ENCODE measurements at regions not wholly inside any gene's neighbourhood (a gene's known extent, or its start where the extent isn't known, plus 50 kb on each side); places are given as distances from the start of the nearest gene placed in this dataset.
"Not testable (repeated sequence)": the region's sequence is repeated elsewhere in the genome, so short reads cannot be mapped to it uniquely, and the experiment has no call there.

GRCh38 chr5:118577621-118578020, 410.7 kb downstream of the DTWD2 start:
- Mint-ChIP-seq H3K36me3 (ENCODE audit: insufficient read depth) (peaks cover 2% of the 10 kb centered on the region), H3K4me1 (ENCODE audit: low read depth in 2 of 2) (no peaks in the 10 kb centered on the region), H3K9me3 (peaks cover 13 to 18% of the 10 kb centered on the region in 2 donors), H3K27ac (no peak overlapping the region), H3K4me3 (no peak overlapping the region), H3K27me3 (no peaks in the 10 kb centered on the region)
- DNase-seq (no peak), ATAC-seq (replicated peaks) (no peak)

- not testable (repeated sequence) for H3K27me3 Mint-ChIP-seq, H3K4me3 Mint-ChIP-seq
These were observed 418.1 kb downstream of the DTWD2 start for GRCh38 chr5:118570276-118570675.

DNA sequence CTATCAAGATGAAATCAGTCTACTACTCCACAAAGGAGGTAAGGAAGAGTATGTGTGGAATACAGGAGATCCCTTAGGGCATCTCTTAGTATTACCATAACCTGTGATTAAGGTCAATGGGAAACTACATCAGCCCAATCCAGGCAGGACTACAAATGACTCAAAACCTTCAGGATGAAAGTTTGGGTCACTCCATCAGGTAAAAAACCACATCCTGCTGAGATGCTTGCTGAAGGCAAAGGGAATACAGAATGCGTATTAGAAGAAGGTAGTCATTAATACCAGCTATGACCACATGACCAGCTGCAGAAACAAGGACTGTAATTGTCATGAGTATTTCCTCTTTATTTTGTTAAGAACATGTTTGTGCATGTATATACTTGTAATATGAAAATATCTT, 418.8 kb downstream of the DTWD2 start:
- H3K27ac Mint-ChIP-seq; H3K36me3 Mint-ChIP-seq (ENCODE audit: insufficient read depth); H3K4me3 Mint-ChIP-seq; H3K4me1 Mint-ChIP-seq (ENCODE audit: low read depth in 2 of 2); DNase-seq; ATAC-seq (replicated peaks); H3K27me3 Mint-ChIP-seq: not testable (repeated sequence)
- peaks cover 16 to 25% of the 10 kb centered on the region in 2 donors for H3K9me3 Mint-ChIP-seq

More at GRCh38 chr5:118570276-118570675, 418.1 kb downstream of the DTWD2 start:
- peaks cover 16 to 25% of the 10 kb centered on the region in 2 donors for H3K9me3 Mint-ChIP-seq
- not testable (repeated sequence) for H3K27ac Mint-ChIP-seq; DNase-seq; H3K4me1 Mint-ChIP-seq (ENCODE audit: low read depth in 2 of 2); H3K36me3 Mint-ChIP-seq (ENCODE audit: insufficient read depth); ATAC-seq (replicated peaks)

- Mint-ChIP-seq H3K27me3 (no peaks in the 10 kb centered on the region), H3K4me1 (ENCODE audit: low read depth in 2 of 2) (no peaks in the 10 kb centered on the region), H3K36me3 (ENCODE audit: insufficient read depth) (no peaks in the 10 kb centered on the region), H3K9me3 (peaks cover 5 to 10% of the 10 kb centered on the region in 2 donors), H3K4me3 (no peak overlapping the region), H3K27ac (no peak overlapping the region)
- ATAC-seq (replicated peaks) = no peak
- no peak for DNase-seq
These were observed 422.9 kb downstream of the DTWD2 start for GRCh38 chr5:118565335-118565971.

DNA sequence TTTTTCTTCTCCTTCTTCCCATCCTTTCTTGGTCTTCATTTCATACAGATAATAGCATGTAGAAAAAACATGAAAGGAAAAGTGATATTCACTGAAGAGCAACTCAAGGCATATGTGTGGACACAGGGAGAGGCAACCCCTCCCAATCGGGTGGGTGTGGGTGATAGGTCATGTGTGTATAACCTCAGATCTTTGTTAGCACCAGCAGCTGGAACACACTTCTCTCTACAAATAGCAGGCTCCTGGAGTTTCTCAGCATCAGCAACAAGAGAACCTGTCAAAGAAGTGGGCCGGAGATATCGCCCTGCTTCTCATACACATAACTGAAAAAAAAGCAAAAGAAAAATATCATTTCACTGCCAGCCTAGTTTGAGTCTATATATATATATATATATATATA, 426.4 kb downstream of the DTWD2 start:
- Mint-ChIP-seq H3K4me1 (ENCODE audit: low read depth in 2 of 2) (no peaks in the 10 kb centered on the region), H3K27me3 (no peaks in the 10 kb centered on the region), H3K27ac (no peak overlapping the region), H3K9me3 (no peaks in the 10 kb centered on the region), H3K4me3 (no peak overlapping the region), H3K36me3 (ENCODE audit: insufficient read depth) (no peaks in the 10 kb centered on the region)
- DNase-seq = no peak
- no peak for ATAC-seq (replicated peaks)

DNA sequence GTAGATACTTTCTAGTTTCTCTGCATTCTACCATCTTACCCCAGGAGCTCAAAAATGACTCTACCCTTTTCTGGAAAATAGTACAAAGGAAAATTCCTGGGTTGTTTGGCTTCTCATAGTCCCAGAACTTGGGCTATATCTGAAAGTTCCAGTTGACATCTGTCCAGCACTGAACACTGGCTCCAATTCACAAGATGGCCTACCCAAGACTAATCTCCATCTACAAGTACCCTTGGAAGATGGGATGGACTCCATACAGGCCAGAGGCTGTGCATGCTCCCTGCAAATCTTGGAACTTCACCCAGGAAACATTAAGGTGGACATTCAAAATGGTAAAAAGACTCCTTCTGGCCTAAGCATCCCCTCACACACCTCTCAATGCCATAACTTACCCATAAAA, 427.1 kb downstream of the DTWD2 start:
- Mint-ChIP-seq H3K27me3 (no peaks in the 10 kb centered on the region), H3K4me3 (no peak overlapping the region), H3K4me1 (ENCODE audit: low read depth in 2 of 2) (no peaks in the 10 kb centered on the region), H3K9me3 (no peaks in the 10 kb centered on the region), H3K36me3 (ENCODE audit: insufficient read depth) (no peaks in the 10 kb centered on the region), H3K27ac (no peak overlapping the region)
- ATAC-seq (replicated peaks) (no peak), DNase-seq (no peak)

GRCh38 chr5:118558871-118559270, 429.5 kb downstream of the DTWD2 start:
- no peak for ATAC-seq (replicated peaks)
- Mint-ChIP-seq H3K4me3 (no peak overlapping the region), H3K27ac (no peak overlapping the region), H3K27me3 (no peaks in the 10 kb centered on the region), H3K9me3 (no peaks in the 10 kb centered on the region), H3K36me3 (ENCODE audit: insufficient read depth) (no peaks in the 10 kb centered on the region), H3K4me1 (ENCODE audit: low read depth in 2 of 2) (no peaks in the 10 kb centered on the region)
- DNase-seq = no peak

- H3K27me3 Mint-ChIP-seq = no peaks in the 10 kb centered on the region
- no peaks in the 10 kb centered on the region for H3K4me1 Mint-ChIP-seq (ENCODE audit: low read depth in 2 of 2)
- no peak for DNase-seq
- no peak overlapping the region for H3K27ac Mint-ChIP-seq
- no peaks in the 10 kb centered on the region for H3K9me3 Mint-ChIP-seq
- ATAC-seq (replicated peaks) = no peak
- H3K36me3 Mint-ChIP-seq (ENCODE audit: insufficient read depth) = no peaks in the 10 kb centered on the region
- no peak overlapping the region for H3K4me3 Mint-ChIP-seq
These were observed 431.1 kb downstream of the DTWD2 start for GRCh38 chr5:118557251-118557661.

- ATAC-seq (replicated peaks) = no peak
- Mint-ChIP-seq H3K4me1 (ENCODE audit: low read depth in 2 of 2) (no peaks in the 10 kb centered on the region), H3K4me3 (no peak overlapping the region), H3K36me3 (ENCODE audit: insufficient read depth) (no peaks in the 10 kb centered on the region), H3K27ac (no peak overlapping the region), H3K9me3 (no peaks in the 10 kb centered on the region), H3K27me3 (no peaks in the 10 kb centered on the region)
- no peak for DNase-seq
These were observed 431.6 kb downstream of the DTWD2 start for GRCh38 chr5:118556792-118557191.

DNA sequence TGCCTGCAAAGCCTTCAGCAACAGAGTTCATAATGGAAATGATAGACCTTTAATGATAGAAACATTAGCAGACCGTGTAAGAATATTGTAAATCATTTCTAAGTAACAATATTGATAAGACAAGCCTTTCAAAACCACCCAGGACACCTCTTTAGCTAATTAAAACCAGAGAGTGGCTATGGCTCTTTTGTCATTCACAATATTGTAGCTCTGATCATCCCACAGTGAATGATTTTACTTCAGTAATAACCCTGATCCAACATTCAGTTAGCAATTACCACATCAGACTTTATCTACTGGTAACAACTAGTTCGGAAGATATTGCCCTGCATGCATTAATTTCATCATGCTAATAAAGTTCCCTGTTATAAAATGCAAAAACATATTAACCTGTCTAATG, 432.6 kb downstream of the DTWD2 start:
- no peak for DNase-seq
- H3K4me1 Mint-ChIP-seq (ENCODE audit: low read depth in 2 of 2) = no peaks in the 10 kb centered on the region
- H3K27ac Mint-ChIP-seq = no peak overlapping the region
- H3K27me3 Mint-ChIP-seq = no peaks in the 10 kb centered on the region
- no peak for ATAC-seq (replicated peaks)
- no peaks in the 10 kb centered on the region for H3K9me3 Mint-ChIP-seq
- no peaks in the 10 kb centered on the region for H3K36me3 Mint-ChIP-seq (ENCODE audit: insufficient read depth)
- no peak overlapping the region for H3K4me3 Mint-ChIP-seq

DNA sequence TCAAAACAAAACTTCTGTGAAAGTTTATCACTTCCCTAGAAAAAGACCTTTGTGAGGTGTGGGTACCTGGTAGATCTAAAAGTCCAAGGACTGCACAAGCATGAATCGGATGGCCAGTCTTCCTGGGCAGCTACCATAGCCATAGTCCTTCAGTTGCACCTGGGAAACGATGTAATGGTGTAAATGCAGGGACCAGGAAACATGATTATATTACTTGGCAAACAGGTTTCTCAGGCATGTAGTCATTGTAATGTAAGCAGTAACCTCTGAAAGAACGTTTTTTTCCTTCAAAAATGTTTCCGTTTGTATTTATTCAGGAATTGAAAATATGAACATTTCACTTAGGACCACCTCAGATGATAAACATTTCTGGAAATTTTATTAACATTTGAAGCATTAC, 433.4 kb downstream of the DTWD2 start:
- Mint-ChIP-seq H3K9me3 (no peaks in the 10 kb centered on the region), H3K27ac (no peak overlapping the region), H3K36me3 (ENCODE audit: insufficient read depth) (no peaks in the 10 kb centered on the region), H3K4me3 (no peak overlapping the region), H3K4me1 (ENCODE audit: low read depth in 2 of 2) (no peaks in the 10 kb centered on the region), H3K27me3 (no peaks in the 10 kb centered on the region)
- DNase-seq (no peak), ATAC-seq (replicated peaks) (no peak)

DNA sequence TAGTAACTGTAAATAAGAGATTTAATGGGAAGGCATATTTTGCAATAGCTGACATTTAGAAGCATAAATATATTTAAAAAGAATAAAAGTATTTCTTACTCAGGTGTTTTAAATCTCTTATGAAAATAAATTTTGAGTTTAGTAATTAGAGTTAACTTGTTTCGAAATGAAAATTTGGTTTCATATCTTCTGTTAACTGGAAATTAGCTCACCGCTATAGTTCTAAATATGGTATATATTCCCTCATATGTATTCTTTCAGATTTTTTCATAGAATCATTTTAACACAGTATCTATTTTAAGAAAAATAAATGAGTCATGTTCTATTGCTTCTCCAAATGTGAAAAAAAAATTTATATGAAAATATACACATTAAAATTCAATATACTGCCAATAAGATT, 434.1 kb downstream of the DTWD2 start:
- H3K4me3 Mint-ChIP-seq = no peak overlapping the region
- H3K4me1 Mint-ChIP-seq (ENCODE audit: low read depth in 2 of 2) = no peaks in the 10 kb centered on the region
- no peak overlapping the region for H3K27ac Mint-ChIP-seq
- no peaks in the 10 kb centered on the region for H3K9me3 Mint-ChIP-seq
- no peaks in the 10 kb centered on the region for H3K27me3 Mint-ChIP-seq
- ATAC-seq (replicated peaks) (no peak), DNase-seq (no peak)
- H3K36me3 Mint-ChIP-seq (ENCODE audit: insufficient read depth) = no peaks in the 10 kb centered on the region

- DNase-seq = no peak
- Mint-ChIP-seq H3K9me3 (no peaks in the 10 kb centered on the region), H3K27me3 (no peaks in the 10 kb centered on the region), H3K36me3 (ENCODE audit: insufficient read depth) (no peaks in the 10 kb centered on the region), H3K4me1 (ENCODE audit: low read depth in 2 of 2) (no peaks in the 10 kb centered on the region), H3K27ac (no peak overlapping the region), H3K4me3 (no peak overlapping the region)
- no peak for ATAC-seq (replicated peaks)
These were observed 434.7 kb downstream of the DTWD2 start for GRCh38 chr5:118553662-118554061.

DNA sequence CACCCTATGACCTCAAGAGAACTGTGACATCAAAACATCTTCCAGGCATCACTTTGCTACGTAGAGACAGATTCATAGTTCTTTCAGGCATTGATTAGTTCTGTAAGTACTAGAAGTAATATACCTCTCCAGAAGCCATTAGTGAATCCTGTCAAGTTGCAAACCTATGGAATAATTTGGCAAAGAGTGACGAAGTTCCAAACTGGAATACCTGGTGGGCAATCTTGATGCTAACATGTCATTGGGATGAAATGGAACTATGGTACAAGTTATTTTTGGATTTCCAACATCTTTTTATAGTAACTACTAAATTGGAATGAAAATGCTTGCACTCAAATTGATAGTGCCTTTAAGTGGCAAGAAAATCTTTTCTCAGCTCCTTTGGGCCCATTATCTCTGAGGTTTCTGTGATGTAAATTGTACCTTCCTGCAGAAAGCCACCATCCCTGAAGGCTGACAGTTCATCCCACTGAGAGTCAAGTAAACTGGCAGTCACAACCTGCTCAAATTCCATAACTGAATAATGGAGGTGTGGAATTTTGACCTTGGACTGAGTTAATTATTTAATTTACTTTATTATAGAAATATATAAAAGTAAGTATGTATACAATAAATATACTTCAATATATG, 435.5 kb downstream of the DTWD2 start:
- H3K27me3 Mint-ChIP-seq = no peaks in the 10 kb centered on the region
- H3K36me3 Mint-ChIP-seq (ENCODE audit: insufficient read depth) = no peaks in the 10 kb centered on the region
- no peaks in the 10 kb centered on the region for H3K9me3 Mint-ChIP-seq
- ATAC-seq (replicated peaks) (no peak), DNase-seq (no peak)
- no peaks in the 10 kb centered on the region for H3K4me1 Mint-ChIP-seq (ENCODE audit: low read depth in 2 of 2)
- no peak overlapping the region for H3K27ac Mint-ChIP-seq
- H3K4me3 Mint-ChIP-seq = no peak overlapping the region
